A673 (cell line): ENCODE measurements at regions not wholly inside any gene's neighbourhood (a gene's known extent, or its start where the extent isn't known, plus 50 kb on each side); places are given as distances from the start of the nearest gene placed in this dataset.

Source experiments
- EZH2 ChIP-seq: fragments of 200-600 bp; sonication (generic); IDR thresholded peaks from 2 replicates; pipeline ENCODE4 v1.6.1; 2017; ENCODE audit warnings: borderline replicate concordance, low read depth, mild to moderate bottlenecking, mixed read lengths, antibody characterized with exemption, low read length; ENCODE audit not compliant: poor library complexity, severe bottlenecking
- TF ChIP-seq, protein P1 (sequence below): fragments of 300-800, 200-600 bp; sonication (generic); conservative IDR thresholded peaks from 2 replicates; pipeline ENCODE4 v1.5.1; 2017; ENCODE audit warnings: low read depth, mild to moderate bottlenecking, antibody characterized with exemption, low read length, moderate library complexity, mixed read lengths

GRCh38 chr4:27844376-27844775 lies 983.7 kb downstream of the STIM2 start:
- TF ChIP-seq, protein P1, sequence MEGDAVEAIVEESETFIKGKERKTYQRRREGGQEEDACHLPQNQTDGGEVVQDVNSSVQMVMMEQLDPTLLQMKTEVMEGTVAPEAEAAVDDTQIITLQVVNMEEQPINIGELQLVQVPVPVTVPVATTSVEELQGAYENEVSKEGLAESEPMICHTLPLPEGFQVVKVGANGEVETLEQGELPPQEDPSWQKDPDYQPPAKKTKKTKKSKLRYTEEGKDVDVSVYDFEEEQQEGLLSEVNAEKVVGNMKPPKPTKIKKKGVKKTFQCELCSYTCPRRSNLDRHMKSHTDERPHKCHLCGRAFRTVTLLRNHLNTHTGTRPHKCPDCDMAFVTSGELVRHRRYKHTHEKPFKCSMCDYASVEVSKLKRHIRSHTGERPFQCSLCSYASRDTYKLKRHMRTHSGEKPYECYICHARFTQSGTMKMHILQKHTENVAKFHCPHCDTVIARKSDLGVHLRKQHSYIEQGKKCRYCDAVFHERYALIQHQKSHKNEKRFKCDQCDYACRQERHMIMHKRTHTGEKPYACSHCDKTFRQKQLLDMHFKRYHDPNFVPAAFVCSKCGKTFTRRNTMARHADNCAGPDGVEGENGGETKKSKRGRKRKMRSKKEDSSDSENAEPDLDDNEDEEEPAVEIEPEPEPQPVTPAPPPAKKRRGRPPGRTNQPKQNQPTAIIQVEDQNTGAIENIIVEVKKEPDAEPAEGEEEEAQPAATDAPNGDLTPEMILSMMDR, result no peak
- TF ChIP-seq EZH2, result no peak
